Ovary (tissue), 3 donors: ENCODE measurements at regions not wholly inside any gene's neighbourhood (a gene's known extent, or its start where the extent isn't known, plus 50 kb on each side); places are given as distances from the start of the nearest gene placed in this dataset.

Source experiments
- CTCF ChIP-seq, 3 donors: fragments of 450-650 bp in 2 of 3; fragments of 200-600 bp in 1 of 3; IDR thresholded peaks; one replicate each; pipeline versions ENCODE4 v1.5.1 to v1.8.0; 2016 to 2022; ENCODE audit warnings: antibody characterized with exemption in 3 of 3, mild to moderate bottlenecking in 1 of 3
- EP300 ChIP-seq: sonication (generic); formaldehyde crosslinking; IDR thresholded peaks from one replicate; pipeline ENCODE4 v1.6.1; 2017; ENCODE audit warnings: antibody characterized with exemption
- POLR2A ChIP-seq: fragments of 450-650 bp; IDR thresholded peaks from one replicate; pipeline ENCODE4 v1.6.1; 2017; ENCODE audit warnings: antibody characterized with exemption, mild to moderate bottlenecking, moderate library complexity
- donor health status: DM: no; HTN: no; CAD: no.

GRCh38 chr9:36461323-36461722, 61.3 kb upstream of the RNF38 start:
- TF ChIP-seq CTCF (IDR thresholded peaks at IDR 0.05) (no peak), POLR2A (no peak), EP300 (no peak)
